RKO (cell line): ENCODE measurements at regions not wholly inside any gene's neighbourhood (a gene's known extent, or its start where the extent isn't known, plus 50 kb on each side); places are given as distances from the start of the nearest gene placed in this dataset.
"Not testable (repeated sequence)": the region's sequence is repeated elsewhere in the genome, so short reads cannot be mapped to it uniquely, and the experiment has no call there.

ENCODE experiments used
- DNase-seq: peaks from one replicate; pipeline ENCODE4 v3.0.0-alpha.2; 2016; ENCODE audit warnings: low spot score

DNA sequence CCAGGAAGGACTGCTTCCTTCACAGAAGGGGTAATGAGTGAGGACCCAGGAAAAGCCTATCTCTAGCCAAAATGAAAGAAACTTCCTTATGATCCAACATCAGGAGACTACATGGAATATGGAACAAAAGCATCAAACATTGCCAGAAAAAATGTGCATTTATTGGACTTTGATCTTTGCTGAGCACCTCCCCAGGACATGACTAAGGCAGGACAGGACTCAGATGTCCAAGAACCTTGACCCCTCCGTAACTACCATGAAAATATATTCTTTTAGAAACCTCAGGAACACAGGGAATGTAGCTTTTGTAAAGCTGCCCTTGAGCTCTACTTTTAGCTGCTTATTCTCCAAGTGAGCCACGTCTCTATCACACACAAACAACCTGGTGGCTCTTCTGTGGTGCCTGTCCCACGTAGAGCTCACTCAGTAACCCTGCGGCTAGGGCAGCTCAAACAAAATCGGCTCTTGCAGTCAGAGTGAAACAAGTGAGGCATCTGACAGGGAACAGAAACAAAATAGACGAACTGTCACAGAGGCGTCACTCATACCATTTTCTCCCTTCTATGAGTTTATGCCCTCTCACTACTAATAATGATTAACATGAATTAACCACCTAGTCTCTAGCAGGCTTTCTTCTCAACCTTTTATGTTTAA, 471.5 kb upstream of the API5 start:
- no peak for DNase-seq

DNA sequence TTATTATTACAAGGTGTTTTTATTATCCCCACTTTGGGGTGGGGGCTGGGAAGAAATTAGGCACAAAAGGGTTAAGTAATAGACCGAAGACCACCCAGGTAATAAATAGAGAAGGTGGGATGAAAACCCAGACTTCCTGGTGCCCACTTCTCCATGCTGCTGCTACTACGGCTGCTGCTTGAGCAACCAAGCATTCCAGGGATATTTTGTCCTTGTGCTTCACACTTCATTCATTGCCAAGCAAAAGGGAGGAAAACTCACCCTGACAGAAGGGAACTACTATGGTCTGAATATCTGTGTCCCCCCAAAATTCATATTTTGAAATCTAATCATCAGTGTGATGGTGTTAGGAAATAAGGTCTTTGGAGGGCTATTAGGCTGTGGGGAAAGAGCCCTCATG, 470.9 kb upstream of the API5 start:
- DNase-seq = no peak

DNA sequence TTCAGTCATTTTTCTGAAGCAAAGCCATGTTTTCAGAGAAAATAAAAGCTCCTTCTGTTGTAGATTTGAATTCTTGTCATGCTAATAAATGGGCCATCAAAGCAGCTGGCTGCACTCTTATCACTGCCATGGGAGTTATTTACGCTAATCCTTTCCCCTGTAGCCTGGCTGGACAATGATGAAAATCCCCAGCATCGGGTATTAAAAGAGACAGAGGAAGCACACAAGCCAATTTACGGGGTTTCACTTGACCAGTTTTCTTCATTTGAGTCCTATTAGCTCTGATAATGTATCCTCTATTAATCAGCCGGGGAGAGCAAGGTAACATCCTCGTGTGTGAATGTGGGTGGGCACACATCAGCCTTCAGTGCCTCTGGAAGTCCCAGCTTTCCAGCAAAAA, 470.2 kb upstream of the API5 start:
- DNase-seq = no peak

DNA sequence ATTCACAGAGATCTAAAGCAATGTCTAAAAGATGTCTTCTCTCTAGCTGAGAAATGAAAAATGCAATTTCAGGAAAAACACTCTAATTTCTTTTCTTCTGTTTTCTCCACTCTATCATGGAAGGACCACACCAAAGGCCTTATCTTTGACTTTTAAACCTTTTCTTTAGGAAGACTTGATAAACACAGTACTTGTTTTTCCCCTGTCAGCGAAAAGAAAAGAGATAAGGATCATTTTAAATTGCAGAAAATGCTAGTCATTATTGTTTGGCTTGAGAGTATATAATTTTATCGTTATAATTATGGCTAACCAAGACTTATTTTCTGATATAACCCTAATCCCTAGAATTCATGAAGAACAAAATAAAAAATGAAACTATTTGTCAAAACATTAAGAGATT, 462.4 kb upstream of the API5 start:
- DNase-seq = no peak

DNA sequence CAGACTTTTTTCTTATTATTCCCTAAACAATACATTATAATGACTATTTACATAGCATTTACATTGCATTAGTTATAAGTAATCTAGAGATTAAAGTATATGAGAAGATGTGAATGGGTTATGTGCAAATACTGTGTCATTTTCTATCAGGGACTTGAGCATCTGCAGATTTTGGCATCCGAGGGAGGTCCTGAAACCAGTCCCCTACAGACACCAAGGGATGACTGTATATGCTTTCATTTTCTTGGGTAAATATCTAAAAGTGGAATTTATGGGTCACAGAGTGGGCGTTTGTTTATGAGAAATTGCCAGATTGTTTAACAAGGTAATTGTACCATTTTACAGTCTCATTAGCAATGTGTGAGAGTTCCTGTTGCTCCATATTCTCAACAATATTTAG, 454.5 kb upstream of the API5 start:
- no peak for DNase-seq

DNA sequence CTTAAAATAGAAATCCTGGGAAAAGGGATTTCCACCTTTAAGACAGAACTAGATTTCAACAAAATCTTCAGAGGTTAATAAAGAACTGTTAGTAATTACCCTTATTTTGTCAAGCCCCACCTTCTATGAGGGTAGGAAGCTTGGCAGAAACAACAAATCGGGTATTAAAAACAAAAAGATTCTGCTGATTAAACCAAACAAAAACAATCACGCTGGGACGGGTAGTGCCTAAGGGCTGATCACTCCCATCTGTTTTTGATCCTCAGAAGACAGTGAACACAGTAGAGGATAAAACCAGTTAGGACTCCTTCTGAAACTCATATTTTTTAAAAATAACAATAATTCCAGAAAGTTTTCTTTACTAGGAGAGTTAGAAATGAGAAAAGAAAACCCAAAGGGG, 441.3 kb upstream of the API5 start:
- DNase-seq = no peak

DNA sequence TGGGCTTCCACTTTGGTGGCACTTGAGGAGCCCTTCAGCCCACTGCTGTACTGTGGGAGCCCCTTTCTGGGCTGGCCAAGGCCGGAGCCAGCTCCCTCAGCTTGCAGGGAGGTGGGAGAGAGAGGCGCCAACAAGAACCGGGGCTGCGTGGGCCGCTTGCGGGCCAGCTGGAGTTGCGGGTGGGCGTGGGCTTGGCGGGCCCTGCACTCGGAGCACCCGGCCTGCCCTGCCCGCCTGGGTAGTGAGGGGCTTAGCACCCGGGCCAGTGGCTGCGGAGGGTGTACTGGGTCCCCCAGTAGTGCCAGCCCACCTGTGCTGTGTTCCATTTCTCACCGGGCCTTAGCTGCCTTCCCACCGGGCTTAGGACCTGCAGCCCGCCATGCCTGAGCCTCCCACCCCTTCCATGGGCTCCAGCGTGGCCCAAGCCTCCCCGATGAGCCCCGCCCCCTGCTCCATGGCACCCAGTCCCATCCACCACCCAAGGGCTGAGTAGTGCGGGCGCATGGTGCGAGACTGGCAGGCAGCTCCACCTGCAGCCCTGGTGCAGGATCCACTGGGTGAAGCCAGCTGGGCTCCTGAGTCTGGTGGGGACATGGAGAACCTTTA, 437.9 kb upstream of the API5 start:
- DNase-seq = not testable (repeated sequence)

DNA sequence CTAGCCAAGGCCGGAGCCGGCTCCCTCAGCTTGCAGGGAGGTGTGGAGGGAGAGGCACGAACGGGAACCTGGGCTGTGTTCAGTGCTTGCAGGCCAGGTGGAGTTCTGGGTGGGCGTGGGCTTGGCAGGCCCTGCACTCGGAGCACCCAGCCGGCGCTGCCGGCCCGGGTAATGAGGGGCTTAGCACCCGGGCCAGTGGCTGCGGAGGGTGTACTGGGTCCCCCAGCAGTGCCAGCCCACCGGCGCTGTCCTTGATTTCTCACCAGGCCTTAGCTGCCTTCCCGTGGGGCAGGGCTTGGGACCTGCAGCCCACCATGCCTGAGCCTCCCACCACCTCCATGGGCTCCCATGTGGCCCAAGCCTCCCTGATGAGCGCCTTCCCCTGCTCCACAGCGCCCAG, 430.5 kb upstream of the API5 start:
- DNase-seq = not testable (repeated sequence)

DNA sequence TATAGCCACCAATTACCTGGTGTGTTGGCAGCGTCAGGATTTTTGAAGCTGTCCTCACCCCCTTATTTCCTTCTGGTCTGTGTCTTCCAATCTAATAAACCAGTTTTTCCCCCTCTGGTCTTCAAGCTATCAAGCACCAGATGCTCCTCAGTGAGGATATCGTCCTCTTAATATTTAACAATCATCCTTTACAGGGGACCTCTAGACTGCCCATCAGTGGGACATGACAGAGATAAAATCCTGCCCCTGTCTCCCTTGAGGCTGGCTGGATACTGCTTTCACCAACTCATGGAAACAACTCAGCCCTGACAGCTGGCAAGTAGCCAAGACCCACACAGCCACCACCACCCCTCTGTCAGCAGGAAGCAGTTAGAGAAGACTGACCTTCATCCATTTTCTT, 421.0 kb upstream of the API5 start:
- no peak for DNase-seq

DNA sequence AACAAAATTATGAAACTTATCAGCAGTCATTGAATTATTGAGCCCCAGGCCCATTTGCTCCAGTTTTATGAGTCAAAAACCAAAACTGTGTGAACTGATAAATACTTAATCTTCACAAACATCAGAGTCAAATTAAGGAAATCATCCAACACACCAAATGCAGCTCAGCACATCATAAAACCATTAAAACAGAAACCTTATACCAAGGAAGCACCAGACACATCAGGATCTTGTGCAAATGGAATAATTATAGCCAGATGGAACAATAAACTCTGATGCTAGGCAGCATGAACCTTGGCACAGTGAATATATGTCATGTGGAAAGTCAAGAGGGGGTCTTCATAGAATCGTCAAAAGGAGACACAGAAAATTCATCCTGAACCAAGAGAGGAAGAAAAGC, 410.7 kb upstream of the API5 start:
- no peak for DNase-seq

DNA sequence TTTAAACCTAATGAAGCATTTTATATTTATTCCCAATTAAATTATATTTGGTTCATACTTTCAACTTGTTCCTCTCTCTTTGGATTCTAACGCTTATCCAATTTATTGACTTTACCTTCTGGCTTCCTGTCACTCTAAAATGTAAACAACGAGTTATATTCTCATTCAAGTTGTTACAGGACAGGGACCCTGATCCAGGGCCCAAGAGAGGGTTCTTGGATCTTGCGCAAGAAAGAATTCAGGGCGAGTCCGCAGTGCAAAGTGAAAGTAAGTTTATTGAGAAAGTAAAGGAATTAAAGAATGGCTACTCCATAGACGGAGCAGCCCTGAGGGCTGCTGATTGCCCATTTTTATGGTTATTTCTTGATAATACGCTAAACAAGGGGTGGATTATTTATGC, 405.6 kb upstream of the API5 start:
- no peak for DNase-seq

DNA sequence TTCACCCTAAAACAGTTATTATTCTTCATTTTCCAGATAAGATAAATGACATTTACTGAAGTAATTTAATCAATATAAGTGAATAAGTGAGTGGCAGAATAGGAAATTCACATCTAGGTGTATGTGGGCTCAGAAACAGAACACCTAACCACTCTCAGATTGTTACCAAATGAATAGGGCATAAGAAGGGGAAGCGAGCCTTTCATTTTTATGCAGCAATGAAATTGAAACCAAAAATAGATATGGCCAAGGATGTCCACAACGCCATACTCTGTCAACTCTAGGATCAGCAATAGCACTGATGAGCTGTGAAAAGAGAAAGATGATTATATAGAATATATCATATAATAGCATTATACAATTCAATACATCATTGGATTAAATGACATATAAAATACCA, 398.1 kb upstream of the API5 start:
- no peak for DNase-seq

DNA sequence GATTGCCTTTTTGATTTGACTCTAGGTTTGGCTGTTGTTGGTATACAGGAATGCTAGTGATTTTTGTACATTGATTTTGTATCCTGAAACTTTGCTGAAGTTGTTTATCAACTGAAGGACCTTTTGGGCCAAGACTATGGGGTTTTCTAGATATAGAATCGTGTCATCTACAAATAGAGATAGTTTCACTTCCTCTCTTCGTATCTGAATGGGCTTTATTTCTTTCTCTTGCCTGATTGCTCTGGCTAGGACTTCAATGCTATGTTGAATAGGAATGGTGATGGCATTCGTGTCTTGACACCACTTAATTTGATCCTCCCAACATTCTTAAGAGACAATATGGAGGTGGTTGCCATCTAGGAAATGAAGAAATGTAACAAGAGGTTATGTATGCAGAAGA, 388.1 kb upstream of the API5 start:
- DNase-seq = no peak

DNA sequence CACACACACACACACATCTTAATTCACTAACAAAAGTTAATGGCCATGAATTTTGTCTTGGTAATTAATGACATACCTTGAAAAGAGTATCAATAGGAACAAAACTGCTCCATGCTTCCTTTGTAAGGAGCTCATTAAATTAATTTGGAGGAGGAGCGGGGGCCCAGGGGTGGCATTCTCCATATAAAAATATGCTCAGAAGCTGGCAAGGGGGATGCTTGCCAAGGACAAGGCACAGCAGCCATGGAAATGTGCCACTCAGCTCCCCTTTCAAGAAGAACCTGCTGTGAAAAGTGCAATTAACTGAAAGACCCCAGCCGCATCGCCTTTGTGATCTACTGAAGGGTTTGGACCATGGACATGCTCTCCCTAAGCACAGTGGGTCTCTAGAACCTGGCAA, 385.9 kb upstream of the API5 start:
- no peak for DNase-seq

DNA sequence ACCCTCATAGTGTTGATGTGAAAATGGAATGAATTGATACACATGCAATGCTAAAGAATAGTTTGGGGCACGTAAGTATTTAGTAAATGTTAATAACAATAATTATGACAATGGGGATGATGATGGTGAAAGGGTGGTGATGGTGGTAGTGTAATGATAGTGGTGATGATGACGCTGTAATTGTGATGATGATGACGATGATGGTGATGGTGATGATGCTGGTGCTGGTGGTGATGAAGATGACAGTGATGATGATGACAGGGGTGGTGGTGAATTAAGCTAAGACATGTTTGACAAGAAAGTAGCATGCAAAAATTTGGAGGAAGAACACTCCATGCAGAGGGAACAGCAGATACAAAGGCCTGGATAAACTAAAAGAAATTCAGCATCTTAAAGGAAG, 364.4 kb upstream of the API5 start:
- no peak for DNase-seq

DNA sequence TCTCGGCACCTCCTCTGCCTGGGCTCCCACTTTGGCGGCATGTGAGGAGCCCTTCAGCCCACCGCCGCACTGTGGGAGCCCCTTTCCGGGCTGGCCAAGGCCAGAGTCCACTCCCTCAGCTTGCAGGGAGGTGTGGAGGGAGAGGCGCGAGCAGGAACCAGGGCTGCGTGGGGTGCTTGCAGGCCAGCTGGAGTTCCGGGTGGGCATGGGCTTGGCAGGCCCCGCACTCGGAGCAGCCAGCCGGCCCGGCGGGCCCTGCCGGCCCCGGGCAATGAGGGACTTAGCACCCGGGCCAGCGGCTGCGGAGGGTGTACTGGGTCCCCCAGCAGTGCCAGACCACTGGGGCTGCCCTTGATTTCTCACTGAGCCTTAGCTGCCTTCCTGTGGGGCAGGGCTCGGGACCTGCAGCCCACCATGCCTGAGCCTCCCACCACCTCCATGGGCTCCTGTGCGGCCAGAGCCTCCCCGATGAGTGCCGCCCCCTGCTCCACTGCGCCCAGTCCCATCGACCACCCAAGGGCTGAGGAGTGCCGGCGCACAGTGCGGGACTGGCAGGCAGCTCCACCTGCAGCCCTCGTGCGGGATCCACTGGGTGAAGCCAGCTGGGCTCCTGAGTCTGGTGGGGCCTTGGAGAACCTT, 361.9 kb upstream of the API5 start:
- DNase-seq = not testable (repeated sequence)

DNA sequence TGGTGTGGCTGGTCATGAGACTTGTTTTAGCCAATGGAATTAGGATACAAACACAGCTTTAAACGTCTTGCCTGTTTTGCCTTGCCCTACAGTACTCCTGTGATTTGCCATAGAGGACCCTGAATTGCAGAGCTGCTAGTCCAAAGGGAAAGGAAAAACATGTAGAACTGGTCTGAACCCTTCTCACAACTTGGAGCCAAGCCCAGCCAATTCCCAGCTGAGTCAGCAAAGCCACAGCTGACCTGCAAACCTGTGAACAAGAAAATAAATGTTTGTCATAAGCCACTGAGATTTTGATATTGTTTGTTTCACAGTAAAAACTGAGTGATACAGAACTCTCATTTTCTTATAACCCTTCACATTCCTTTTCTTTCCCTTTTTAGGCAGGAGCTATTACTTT, 360.5 kb upstream of the API5 start:
- no peak for DNase-seq

DNA sequence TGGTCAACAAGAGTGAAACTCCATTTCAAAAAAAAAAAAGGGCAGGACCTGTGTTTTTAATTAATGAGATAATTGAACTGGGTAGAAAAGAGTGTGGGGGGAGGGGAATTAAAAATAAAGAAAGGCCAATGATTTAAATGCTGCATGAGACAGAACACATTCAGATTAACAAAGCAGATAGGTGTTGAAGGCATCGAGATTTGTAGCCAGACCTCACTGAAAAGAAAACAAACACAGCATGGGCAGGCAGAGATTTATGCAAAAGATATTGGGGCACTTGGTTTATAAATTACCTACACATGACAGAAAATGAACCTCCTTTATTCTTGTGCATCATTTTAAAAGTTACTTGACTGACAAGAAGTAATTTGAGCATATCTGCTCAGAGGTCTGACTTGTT, 354.0 kb upstream of the API5 start:
- no peak for DNase-seq

DNA sequence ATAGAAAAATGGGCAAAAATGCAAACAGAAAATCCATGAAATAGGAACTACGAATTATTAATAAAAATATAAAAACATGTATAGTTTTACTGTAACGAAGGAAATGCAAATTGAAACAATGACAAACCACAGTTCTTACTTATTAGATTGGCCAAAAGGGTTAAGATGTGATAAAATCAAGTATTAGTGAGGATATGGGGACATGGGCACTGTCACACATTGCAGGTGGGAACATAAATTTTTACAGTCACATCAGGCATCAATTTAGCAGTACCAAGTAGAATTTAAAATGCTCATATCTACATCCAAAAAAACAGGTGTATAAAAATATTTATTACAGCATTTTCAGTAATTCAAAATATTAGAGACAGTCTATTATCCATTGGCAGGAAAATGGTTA, 353.2 kb upstream of the API5 start:
- DNase-seq = no peak

DNA sequence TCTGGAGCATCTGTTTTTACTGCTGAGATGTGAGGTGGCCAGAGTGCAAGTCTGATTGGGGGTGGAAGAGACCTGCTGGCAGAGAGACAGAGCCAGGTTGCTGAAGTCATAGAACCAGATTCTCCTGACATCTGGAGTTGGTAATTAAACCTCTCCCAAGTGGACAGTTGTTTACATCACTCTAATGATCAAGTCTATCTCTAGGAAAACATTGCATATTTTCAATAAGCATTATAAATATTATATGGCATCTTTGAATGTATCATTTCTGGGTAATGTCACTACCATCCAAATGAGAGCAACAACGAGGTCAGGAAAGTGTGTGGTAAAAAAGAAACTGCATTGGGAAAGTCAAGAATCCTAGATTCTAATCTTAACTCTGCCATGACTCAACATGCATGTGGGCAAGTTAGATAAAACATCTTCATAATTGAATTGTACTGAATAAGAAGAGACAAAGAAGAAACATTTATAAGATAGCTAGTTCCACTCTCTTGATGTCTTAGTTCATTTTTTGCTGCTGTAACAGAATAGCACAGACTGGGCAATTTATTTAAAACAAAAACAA, 351.2 kb upstream of the API5 start:
- no peak for DNase-seq

DNA sequence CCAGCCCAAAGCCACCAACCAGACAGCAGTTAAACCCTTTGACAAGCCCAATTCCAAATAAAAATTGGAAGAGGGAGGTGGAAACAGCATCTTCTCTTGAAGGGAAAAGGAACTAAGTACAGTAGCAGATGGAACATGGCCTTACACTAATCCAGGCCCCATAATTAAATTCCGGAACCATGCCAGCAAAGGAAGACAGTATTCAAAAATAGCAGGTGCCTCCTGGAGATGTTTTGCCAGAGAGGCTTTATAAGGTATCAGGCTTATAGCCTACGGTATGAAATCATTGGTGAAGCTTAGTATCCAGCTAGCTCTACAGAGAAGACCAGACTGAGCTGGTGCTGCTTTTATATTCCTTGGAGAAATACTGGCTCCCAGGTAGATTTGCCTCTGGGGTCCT, 344.1 kb upstream of the API5 start:
- DNase-seq = no peak

DNA sequence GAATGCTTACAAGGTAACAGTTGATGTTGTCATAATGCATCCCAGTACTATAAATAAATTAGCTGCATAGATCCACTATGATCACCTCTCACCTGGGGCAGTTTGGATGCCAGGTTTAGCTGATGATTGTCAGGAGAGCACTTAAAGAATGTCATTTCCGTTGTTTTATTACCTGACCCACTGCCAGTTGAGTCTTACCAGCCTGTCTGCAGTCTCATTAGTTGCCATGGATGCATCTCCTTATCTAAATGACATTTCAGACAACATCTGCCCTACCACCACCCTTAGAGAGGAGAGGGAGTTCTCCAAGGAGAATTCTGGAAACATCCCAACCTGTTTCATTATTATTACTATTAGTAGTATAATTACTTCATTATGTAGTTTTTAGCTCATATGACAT, 339.1 kb upstream of the API5 start:
- no peak for DNase-seq

DNA sequence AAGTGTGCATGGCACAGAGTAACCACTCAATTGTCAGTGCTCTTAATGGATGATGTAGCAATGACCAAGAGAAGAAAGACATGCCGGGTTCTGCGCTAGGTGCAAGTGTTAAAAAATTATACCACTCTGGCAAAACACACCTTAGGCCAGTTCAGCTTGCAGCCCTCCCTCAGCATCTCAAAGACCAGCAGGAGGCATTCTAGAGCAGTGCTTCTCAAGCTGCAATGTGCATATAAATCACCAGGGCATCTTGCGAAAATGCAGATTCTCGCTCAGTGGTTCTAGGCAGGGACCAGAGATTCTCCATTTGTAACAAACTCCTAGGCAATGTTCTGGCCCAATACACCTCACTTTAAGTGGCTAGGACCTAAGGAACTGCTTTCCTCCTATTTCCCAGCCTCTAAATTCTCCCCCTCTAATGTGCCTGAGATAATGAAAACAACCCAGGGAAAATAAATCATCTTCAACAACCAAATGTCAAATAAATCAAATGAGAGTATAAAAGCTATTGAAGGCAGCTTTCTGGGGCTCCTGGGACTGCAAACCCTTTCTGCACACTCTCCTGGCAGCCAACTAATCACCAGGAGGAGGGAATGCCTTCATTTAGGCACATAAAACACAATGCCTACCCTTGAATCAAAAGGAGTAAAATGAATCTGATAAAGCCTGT, 337.2 kb upstream of the API5 start:
- no peak for DNase-seq
